HG03060 (cell line): ENCODE measurements at regions not wholly inside any gene's neighbourhood (a gene's known extent, or its start where the extent isn't known, plus 50 kb on each side); places are given as distances from the start of the nearest gene placed in this dataset.

Source experiments
- ATAC-seq: cut with Tn5 transposase; IDR thresholded peaks from one replicate; pipeline ENCODE4 v1.9.1; 2021; ENCODE audit warnings: low read depth, moderate number of reproducible peaks; ENCODE audit not compliant: unreplicated experiment

GRCh38 chr1:5577255-5578040, 414.8 kb downstream of the NPHP4 start:
- ATAC-seq = no peak

GRCh38 chr1:5576673-5577065, 415.6 kb downstream of the NPHP4 start:
- ATAC-seq = no peak

- ATAC-seq = no peak
Observed at GRCh38 chr1:5576011-5576672, 416.1 kb downstream of the NPHP4 start.

- ATAC-seq = no peak
Observed at GRCh38 chr1:5575396-5575940, 416.8 kb downstream of the NPHP4 start.

DNA sequence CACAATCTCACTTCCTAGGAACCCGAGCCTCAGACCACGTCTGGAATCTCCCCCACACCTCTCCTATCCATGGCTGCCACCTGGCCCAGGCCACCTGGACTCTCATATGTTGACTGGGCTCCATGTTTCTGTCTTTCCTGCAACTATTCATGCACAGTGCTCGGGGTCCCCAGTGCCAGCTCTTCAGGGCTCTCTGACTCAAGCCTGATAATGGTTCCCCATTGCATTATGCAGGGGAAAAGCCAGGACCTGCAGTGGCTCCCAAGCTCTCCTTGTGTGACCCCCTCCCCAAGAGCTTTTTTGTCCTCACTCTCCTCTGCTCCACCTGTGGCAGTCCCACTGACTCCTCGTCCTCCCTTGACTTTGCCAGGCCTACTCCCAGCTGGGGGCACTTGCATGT, 417.6 kb downstream of the NPHP4 start:
- no peak for ATAC-seq

DNA sequence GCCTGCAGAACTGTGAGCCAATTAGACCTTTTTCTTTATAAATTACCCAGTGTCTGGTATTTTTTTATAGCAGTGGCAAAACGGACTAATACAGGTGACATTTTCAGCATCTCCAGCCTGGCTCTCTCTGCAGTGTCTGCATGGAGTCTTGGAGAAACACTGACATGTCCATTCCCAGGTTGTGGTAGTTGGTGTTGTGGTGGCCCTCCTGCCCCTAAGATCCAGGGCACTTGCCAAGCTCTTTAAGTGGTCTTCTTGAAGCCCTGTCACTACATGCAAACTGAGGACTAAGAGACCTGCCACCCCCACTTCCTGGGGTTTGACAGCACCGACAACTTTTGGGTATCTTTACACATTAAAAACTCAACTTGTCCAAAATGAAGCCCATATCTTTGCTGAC, 419.4 kb downstream of the NPHP4 start:
- ATAC-seq = no peak

GRCh38 chr1:5571861-5572401, 420.3 kb downstream of the NPHP4 start:
- ATAC-seq = no peak

DNA sequence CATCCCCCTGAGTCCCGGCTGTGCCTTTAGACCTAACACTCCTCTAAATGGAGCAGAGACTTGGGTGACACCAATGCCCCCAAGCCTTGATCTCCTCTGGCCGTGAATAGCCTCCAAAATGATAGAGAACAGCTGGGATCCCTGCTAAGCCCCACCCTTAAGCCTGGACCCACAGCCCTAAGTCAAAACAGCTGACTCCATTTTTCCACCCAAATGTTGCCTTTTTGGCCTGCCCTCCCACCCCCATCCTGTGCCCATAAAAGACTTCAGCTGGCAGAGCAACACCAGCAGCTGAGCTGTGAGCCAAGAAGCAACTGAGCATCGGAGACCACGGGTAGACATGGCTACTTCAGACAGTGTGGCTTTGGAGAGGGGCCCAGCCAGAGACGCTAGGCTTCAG, 420.8 kb downstream of the NPHP4 start:
- ATAC-seq = no peak

DNA sequence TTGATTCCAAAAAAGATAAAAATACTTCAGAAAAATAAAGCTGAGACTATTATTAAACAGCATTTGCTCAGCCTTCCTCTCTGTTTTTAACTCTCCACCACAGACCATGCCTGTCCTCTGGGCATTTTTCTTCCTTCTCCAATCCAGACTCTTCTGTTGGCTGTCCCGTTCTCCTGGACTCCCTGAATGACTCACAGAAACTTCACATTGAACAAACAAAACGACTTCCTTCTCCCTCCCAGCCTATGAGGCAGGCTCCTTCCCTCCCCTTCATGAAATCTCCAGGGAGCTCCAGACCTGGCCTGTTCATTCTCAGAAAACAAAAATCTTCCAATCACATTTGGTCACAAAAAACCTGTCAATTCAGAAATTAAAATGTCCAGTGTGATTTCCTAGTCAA, 421.3 kb downstream of the NPHP4 start:
- ATAC-seq = no peak

DNA sequence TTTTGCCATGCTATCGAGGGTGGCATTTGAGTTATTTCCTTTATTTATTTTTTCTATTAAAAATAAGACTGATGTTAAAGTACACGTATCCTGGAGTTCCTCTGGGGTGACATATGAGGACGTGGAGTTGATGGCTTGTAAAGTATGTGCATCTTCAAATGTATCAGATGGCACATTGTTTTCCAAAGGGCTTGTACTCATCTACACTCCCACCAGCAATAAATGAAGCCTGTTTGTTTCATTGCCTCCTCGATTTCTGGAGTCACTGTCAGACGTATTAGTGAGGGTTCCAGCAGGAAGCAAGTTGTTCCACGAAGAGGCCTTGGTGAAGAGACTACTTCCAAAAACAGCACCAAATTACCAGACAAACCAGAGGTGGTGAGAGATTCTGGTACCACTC, 423.9 kb downstream of the NPHP4 start:
- ATAC-seq = no peak

- no peak for ATAC-seq
Observed at GRCh38 chr1:5567839-5568238, 424.4 kb downstream of the NPHP4 start.

GRCh38 chr1:5566924-5567323, 425.3 kb downstream of the NPHP4 start:
- no peak for ATAC-seq

- ATAC-seq = no peak
Observed at GRCh38 chr1:5565281-5566125, 426.7 kb downstream of the NPHP4 start.

DNA sequence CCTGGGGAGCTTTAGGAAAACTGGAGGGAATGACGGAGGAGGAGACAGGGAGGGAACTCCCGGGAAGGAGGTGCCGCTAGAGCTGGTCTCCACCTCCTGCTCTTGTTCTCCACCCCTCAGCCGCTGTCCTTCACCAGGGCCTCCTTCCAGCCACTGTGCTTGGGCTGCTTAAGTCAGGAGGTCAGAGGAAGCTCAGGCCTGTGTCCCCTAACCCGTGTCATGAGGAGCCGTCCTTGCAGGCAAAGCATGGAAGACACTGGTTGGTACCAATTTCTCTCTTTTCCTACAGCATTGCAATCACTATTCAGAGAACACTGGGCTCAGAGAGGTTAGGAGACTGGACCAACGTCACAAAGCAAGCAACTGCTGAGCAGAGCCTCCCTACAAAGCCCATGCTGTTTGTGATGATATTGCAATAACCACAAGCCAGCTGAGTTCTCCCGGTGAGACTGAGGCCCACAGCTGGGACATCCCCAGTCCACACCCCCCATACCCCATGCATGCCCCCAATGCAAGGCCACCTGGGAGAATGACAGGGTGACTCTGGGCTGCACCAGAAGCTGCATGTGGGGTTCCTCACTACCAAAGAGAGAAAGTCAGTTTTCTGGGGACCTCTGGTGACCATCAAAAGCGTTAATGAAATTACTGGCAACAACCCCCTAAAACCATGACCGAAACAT, 427.5 kb downstream of the NPHP4 start:
- ATAC-seq = no peak

DNA sequence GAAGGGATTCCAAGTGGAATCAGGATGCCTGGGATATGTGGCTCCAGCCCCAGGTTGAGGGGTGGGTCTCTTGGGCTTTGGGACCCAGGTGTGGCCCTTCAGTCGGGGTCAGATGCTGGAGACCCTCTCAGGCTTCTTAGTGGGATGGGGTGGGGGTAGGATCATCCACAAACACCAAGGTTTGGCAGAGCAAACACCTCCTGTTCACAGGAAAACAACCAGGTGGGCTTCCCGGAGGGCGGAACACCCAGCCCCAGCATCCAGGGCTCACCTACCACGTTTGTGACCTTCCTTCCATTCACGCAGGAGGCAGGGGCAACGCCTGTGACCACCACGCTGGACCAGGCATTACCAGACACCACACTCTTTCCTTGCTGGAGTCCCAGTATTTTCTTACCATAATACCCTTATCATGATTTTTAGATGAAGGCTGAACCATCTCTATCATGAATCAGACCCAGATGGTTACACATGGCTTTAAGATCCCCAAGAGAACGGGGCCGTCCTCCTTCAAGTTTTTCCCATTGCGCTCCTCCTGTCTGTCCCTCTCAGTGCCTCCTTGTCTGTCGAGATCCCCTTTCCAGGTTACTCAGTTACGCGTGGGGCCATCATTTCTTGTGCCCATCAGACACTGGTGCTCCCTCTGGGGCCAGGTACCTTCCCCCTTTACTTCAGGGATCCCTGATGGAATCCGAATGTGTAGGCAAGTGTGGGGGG, 428.2 kb downstream of the NPHP4 start:
- no peak for ATAC-seq

DNA sequence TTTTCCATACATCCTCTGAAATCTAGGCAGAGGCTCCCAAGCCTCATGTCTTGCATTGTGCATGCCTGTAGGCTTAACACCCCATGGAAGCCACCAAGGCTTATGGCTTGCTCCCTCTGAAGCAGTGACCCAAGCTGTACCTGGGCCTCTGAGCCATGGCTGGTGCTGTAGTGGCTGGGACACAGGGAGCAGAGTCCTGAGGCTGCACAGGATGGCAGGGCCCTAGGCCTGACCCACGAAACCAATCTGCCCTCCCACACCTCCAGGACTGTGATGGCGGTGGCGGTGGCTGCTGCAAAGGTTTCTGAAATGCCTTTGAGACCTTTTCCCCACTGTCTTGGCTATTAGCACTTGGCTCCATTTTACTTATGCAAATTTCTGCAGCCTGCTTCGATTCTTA, 429.5 kb downstream of the NPHP4 start:
- no peak for ATAC-seq

GRCh38 chr1:5562331-5562730, 429.9 kb downstream of the NPHP4 start:
- ATAC-seq = no peak

GRCh38 chr1:5559078-5559477, 433.1 kb downstream of the NPHP4 start:
- no peak for ATAC-seq

DNA sequence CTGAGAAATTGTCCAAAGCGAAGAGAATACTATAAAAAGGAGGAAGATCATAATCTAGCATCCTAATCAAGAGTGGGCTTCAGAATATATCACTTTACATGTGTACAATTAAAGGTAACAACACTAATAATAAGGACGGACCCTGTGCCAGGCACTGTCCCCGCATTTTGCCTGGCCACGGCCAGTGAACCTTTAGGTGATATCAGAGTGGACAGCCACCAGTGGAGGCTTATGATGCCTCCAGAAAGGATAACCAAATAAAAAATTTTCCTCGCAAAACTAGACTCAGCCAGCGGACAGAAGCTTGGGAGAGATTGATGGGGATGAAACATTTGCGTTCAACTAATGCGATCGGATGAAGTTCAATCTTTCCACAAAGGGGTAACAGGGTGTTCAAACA, 436.4 kb downstream of the NPHP4 start:
- ATAC-seq = no peak

- no peak for ATAC-seq
Observed at GRCh38 chr1:5554784-5555183, 437.4 kb downstream of the NPHP4 start.
